ENCODE measurements at regions not wholly inside any gene's neighbourhood (a gene's known extent, or its start where the extent isn't known, plus 50 kb on each side); places are given as distances from the start of the nearest gene placed in this dataset.

DNA sequence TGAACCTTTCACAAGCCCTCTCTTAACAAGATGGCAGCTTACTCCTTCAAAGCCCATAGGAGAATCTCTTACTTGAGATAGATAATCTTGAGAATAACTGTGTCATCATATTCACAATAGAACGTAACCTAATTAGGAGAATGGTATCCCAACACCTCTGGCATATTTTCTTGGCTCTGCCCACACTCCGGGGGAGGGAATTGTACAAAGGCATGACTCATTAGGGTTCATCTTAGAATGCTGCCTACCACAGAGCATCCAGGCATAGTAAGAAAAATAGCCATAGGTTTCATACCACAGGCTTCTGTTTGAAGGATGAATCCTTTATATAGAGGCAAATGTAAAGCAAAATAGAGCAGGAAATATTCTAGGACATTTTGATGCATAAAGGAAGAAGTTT lies 1100.6 kb upstream of the CITED2 start:
- TF ChIP-seq CTCF (conservative IDR thresholded peaks at IDR 0.05 in 1 of 2, IDR thresholded peaks at IDR 0.05 in 1 of 2; ENCODE audit: extremely low read depth in 1 of 2, insufficient read depth in 1 of 2, low read depth in 1 of 2, low read length in 2 of 2), result no peak
- TF ChIP-seq EZH2 (IDR thresholded peaks at IDR 0.05; ENCODE audit: borderline replicate concordance, low read length), result no peak

Measured in mammary epithelial cell (primary cell).